GM18505 (cell line): ENCODE measurements at regions not wholly inside any gene's neighbourhood (a gene's known extent, or its start where the extent isn't known, plus 50 kb on each side); places are given as distances from the start of the nearest gene placed in this dataset.

Experiments used
- ATAC-seq: cut with Tn5 transposase; IDR thresholded peaks from one replicate; pipeline ENCODE4 v1.9.1; 2021; ENCODE audit not compliant: unreplicated experiment
- POLR2A ChIP-seq: IDR thresholded peaks from 4 replicates; pipeline ENCODE4 v1.6.1; 2011; ENCODE audit warnings: borderline replicate concordance; ENCODE audit not compliant: insufficient read depth, insufficient read length; ENCODE audit errors: extremely low read depth

DNA sequence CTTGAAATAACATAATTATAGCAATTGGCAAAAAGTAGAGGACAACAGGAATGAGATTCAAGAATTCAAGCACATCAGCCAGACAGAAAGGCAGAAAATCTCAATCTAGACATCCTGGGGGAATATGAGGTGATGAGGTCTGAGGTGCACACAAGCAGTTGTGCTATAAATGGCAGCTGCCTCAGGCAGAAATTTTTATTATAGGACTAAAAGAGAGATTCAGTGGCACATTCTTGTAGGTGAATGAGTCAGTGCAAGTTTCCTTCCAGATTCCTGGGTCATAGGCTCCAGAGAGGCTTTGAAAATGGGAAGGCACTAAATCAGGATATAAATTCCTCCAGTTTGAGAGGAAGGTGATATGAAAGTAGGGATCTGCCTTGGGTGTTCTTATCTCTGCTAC, 127.2 kb upstream of the THSD7B start:
- no peak for TF ChIP-seq POLR2A

DNA sequence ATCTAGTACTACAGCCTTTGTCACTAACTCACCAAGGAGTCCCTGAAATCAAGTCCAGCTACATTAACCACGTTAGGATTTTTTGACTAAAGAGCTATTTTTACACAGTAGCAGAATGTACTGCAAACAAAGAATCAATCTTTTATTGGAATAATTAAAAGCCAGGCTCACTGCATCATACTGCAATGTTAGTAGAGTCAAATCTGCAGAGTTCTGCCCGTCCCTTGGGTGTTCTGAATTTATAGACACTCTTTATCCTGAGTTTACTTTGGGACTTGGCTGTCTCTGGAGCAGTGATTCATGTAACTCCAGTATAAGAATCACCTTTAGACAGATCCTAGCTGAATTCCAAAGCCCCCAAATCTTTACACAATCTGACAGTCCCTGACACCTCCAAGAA, 127.9 kb upstream of the THSD7B start:
- ATAC-seq: no peak
- no peak for TF ChIP-seq POLR2A

More for the DNA sequence above, 127.2 kb upstream of the THSD7B start:
- ATAC-seq: no peak

DNA sequence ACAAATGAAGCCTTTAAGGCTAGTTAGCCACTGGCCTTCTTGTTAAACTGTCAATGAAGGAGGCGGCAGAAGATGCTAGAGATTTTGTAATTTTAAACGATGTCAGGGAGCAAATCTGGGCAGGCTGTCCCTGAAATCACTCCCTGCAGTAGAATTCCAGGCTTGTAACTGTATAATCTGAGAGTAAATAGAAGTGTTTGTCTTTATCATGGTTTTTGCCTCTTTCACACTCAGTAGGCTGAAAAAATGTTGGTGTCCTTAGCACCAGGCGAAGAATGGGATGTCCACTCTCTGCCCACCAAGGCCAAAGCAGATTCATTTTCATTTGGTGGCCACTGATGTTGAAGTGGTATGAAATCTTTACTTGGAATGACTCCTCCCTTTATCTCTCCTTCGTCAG, 136.9 kb upstream of the THSD7B start:
- no peak for ATAC-seq
- no peak for TF ChIP-seq POLR2A

DNA sequence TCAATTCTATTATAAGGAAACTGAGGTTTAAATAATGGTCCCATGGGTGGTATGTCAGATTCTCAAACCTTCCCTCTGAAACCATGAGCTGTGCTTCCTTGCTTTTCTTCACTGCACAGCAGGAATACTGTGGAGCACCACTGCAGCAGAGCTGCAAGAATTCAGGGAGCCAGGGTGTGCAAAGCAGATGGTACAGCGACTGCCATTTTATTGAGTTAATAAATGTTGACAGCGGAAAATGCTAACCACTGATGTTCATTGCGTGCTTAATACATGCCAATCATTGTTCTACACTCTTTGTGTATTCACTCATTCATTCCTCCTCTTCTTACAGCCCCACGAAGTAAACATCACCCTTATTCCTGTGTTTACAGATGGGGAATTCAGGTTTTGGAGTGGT, 152.2 kb upstream of the THSD7B start:
- no peak for ATAC-seq
- no peak for TF ChIP-seq POLR2A

DNA sequence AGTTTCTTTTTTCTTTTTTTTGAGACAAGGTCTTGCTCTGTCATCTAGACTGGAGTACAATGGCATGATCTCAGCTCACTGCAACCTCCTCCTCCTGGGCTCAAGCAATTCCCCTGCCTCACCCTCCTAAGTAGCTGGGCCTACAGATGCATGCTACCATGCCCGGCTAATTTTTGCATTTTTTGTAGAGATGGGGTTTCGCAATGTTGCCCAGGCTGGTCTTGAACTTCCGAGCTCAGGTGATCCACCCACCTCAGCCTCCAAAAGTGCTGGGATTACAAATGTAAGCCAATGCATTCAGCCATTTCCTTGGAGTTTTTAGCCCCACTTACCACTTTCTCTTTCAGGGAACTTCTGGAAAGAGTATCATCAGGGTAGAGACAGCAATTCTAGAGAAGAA, 153.3 kb upstream of the THSD7B start:
- TF ChIP-seq POLR2A: no peak
- ATAC-seq: no peak

DNA sequence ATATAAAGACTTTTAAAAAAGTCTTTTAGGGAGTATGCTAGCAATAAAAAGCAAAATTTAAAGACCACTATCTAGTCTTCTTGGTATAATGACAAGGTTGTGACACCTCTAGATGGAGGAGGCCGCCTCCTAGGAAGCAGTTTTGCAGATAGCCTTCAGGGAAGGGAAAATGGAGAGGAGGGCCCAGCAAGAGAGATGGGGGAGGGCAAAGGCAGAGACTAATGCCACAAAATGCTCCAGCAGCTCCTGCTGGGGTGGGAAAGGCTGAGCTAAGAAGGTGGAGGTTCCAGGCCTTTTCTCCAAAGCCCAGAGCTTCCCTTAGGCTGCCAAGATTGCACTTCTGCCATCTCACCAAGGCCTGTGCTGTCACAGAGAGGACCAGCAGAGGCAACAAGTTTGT, 153.9 kb upstream of the THSD7B start:
- TF ChIP-seq POLR2A: no peak
- ATAC-seq: no peak

DNA sequence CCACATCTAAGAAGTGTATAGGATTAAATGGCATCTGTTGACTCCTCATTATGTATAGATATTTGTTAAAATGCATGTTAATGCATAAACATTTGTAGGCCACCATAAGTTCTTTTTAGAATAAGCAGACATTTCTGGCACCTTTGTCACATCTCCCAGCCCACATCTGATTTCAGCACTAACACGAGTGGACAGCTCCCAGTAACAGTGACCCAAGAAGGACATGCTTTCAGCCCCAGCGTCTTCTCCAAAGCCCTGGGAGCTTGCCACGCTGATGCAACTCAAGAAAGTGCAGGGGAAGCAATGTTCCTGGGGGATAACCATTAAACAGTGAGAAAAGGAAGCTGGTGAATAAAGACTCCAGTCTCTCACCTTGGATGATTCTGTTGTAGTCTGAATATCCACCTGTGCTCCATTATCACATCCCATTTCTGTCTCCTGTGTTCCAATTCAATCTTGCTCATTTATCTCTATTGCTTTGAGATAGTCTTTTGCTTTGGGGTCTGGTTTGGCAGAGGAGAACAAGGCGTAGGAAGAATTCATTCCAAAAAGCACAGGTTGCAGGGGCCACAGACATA, 182.6 kb upstream of the THSD7B start:
- TF ChIP-seq POLR2A: no peak
- no peak for ATAC-seq

DNA sequence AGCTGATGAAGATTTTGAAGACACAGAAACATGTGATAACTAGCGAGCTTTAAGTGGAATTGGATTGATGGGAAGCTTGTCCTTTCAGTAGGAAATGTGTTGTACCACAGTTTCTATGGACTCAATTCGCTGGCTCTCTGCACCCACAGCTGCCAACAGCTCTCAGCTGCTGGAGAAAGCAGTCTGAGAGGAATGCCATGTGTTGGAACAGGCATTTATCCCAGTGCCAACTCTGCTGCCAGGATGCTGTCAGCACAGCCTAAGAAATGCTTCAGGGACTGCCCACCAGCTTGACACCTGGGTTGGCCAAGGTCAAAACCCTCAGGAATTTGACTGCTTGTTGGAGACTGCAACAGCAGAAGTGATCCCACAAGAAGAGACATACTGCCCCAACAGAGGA, 193.0 kb upstream of the THSD7B start:
- ATAC-seq: no peak
- no peak for TF ChIP-seq POLR2A

DNA sequence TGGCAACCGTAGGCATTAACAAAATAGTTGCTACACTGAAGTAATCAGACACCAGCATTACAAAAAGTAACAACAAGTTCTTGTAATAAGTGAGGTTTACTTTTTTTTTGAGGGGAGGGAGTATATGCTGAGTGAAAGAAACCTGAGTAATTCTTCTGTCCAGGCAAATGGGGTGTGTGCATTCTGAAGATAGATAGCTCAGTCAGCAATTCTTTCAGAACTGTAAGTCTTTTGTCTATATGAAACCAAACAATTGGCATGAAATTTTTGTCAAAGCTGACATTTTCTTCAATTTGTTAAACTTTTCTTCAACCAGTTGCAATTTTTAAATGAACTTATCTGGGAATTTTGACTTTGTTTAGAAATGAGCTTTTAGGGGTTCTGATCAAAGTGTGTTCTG, 208.1 kb upstream of the THSD7B start:
- no peak for ATAC-seq
- no peak for TF ChIP-seq POLR2A

DNA sequence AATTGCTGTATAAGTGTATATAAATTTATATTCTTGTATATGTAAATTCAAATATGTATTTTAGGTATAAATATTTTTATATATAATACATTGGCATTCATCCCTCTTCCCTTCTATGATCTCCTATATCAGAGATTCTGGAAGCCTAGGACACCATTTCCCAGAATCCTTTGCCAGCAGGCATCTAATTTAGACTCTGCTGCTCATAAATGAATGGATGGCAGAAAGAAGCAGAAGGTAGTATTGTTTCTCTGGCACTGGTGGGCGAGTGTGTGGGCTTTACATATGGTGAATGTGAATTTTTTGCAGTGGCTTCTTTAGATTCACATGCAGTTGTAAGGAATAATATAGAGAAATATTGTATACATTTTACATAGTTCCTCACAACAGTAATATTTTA, 215.2 kb upstream of the THSD7B start:
- TF ChIP-seq POLR2A: no peak
- ATAC-seq: no peak

DNA sequence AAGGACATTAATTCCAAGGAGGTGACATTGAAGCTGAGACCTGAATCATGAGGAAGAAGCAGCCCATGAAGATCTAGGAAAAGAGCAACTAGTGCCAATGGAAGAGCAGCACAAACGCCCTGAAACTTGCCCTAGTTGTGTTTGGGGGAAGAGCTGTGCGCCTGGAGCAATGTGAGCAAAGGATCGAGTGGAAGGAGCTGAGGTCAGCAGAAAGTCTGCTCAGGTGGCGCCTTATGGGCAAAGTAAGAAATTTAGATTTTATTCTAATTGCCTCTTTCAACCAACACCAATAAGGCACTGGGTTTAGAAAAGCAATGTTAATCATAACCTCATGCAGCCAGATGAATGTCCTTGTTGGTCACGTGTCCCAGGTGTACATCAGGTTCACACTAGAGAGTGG, 226.0 kb upstream of the THSD7B start:
- no peak for ATAC-seq
- no peak for TF ChIP-seq POLR2A

DNA sequence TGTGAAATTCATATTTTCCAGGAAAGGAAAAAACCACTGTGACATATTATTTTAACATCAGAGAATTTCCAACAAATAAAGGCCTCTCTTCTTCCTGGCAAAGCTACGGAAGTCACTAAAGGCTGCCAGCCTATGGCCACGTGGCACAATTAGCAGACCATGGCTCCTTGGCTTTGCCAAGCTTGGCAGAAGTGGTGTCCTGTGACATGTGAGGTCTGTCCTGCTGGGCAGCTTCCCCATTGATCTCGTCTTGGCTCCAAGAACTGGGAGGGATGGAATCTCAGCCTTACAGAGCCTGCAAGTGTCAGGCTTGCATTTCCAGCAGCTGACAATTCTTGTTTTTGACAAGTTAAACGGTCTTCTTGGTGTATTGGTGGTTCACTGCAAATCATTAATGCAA, 226.9 kb upstream of the THSD7B start:
- no peak for TF ChIP-seq POLR2A

DNA sequence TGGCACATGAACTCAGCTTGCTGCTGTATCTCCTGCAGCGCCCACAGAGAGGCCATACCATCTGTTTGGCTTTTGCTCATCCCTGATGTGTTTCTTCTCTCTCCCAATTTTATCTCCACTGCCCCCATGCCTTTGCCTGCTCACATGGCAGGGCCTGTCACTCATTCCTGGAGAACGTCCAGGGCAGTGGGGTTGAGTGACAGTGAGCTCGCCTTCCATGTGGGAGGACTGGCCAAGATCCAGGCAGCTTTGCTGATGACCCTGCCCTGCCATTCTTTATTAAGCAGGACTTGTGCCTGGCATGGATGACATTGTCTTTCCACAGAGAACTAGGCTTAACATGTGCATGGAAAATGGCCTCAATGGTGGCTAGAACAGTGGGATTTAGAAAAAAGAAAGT, 230.5 kb upstream of the THSD7B start:
- no peak for TF ChIP-seq POLR2A

More for the DNA sequence above, 226.9 kb upstream of the THSD7B start:
- no peak for ATAC-seq

DNA sequence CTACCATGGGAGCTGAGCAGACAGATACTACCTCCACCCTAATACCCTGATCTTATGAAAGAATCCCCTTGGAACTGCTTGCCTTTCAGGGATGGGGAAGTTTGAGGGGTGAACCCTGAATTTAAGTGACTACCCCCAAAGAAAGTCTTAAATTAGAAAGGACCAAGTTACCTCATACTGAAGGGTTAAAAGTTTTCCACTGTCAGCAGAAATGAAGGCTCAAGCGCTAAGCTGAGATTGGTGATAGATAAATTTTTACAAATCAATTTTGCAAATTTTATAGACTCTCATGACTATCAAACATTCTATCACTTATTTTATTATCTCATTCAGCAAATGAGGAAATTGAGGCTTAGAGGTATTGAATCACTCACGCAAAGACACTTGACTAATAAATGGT, 233.2 kb upstream of the THSD7B start:
- no peak for ATAC-seq
- TF ChIP-seq POLR2A: no peak

More for the DNA sequence above, 230.5 kb upstream of the THSD7B start:
- ATAC-seq: no peak

DNA sequence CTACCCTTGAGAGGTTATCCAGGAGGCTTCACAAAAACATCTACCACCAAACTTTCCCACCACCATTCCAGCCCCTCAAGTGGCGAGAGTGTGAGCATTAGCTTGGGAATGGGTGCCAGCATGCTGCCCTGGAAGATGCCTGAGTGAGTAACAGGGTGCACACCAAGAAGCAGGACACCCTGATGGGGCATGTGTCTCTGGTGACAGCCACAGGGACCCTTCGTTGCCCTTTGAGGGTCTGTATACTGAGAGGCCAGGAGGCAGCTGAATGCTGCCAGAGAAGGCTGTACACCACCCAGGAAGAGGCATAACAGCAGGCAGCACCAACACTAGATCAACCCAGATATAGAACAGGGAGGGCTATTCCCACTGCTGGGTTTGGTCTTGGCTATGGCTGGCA, 233.6 kb upstream of the THSD7B start:
- no peak for ATAC-seq
- TF ChIP-seq POLR2A: no peak

DNA sequence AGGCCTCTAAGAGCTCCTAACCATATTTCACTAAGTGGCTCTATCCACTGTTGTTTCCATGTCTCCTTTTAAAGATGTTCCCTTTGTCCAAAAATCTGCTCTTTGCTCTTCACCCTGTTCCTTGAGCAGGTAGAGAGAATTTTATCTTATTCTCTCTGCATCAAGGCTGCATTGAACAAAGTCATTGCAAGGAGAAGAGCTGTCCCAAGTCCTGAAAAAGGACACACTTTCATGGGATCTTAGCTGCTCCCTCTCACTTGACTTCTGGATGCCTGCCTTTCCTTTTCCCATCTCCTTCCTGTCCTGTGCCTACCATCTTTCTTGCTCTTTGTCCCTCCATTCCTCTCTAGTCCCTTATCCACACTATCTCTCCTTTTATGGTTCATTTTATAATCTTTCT, 235.2 kb upstream of the THSD7B start:
- ATAC-seq: no peak
- TF ChIP-seq POLR2A: no peak

DNA sequence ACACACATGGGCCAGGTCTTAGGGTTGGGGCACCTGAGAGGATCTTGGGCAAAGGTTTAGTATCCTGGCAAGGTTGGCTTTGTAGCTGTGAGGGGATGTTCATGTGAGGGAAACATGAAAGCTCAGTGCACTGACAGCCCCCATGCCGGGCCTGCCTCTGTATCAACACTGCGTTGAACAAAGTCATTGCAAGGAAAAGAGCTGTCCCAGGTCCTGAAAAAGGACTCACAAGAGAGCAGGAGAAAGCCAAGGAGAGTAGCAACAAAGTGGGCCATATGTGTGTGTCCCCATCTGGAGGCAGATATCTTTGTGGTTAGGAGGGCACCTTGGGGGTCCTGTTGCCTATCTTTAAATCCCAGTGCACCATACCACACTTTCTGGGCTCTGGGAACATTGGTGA, 237.8 kb upstream of the THSD7B start:
- TF ChIP-seq POLR2A: no peak
- no peak for ATAC-seq
